DMS153 treated with DMSO at 0.1 percent for 48 hours (cell line): ENCODE measurements at regions not wholly inside any gene's neighbourhood (a gene's known extent, or its start where the extent isn't known, plus 50 kb on each side); places are given as distances from the start of the nearest gene placed in this dataset.
"Not testable (repeated sequence)": the region's sequence is repeated elsewhere in the genome, so short reads cannot be mapped to it uniquely, and the experiment has no call there.

Experiments used
- DNase-seq: peaks from one replicate; lab custom pipeline; 2025; ENCODE audit not compliant: unreplicated experiment; lab: John Stamatoyannopoulos, UW

GRCh38 chr2:53610260-53610659 lies 157.3 kb upstream of the CHAC2 start:
- DNase-seq = no peak

GRCh38 chr2:53609551-53609950 lies 158.1 kb upstream of the CHAC2 start:
- DNase-seq = no peak

GRCh38 chr2:53608293-53608692 lies 159.3 kb upstream of the CHAC2 start:
- no peak for DNase-seq

- DNase-seq = peak; percentile 39
Measured at GRCh38 chr2:53600815-53601214, 166.8 kb upstream of the CHAC2 start.

- not testable (repeated sequence) for DNase-seq
Measured at GRCh38 chr2:53586733-53587612, 180.6 kb upstream of the CHAC2 start.

GRCh38 chr2:53584986-53585385 lies 182.6 kb upstream of the CHAC2 start:
- DNase-seq = no peak

- DNase-seq = no peak
Measured at GRCh38 chr2:53583583-53583982, 184.0 kb upstream of the CHAC2 start.

- DNase-seq = no peak
Measured at GRCh38 chr2:53582556-53582955, 185.0 kb upstream of the CHAC2 start.

- DNase-seq = no peak
Measured at GRCh38 chr2:53576166-53576565, 191.4 kb upstream of the CHAC2 start.

GRCh38 chr2:53575721-53576124 lies 191.9 kb upstream of the CHAC2 start:
- DNase-seq = no peak

- no peak for DNase-seq
Measured at GRCh38 chr2:53572696-53573095, 194.9 kb upstream of the CHAC2 start.

GRCh38 chr2:53569957-53570727 lies 197.5 kb upstream of the CHAC2 start:
- no peak for DNase-seq

GRCh38 chr2:53568469-53568868 lies 199.1 kb upstream of the CHAC2 start:
- DNase-seq = no peak

- no peak for DNase-seq
Measured at GRCh38 chr2:53567073-53567472, 200.5 kb upstream of the CHAC2 start.

- no peak for DNase-seq
Measured at GRCh38 chr2:53562407-53562806, 205.2 kb upstream of the CHAC2 start.

- no peak for DNase-seq
Measured at GRCh38 chr2:53561155-53561554, 206.4 kb upstream of the CHAC2 start.

- no peak for DNase-seq
Measured at GRCh38 chr2:53559302-53559966, 208.2 kb upstream of the CHAC2 start.

- no peak for DNase-seq
Measured at GRCh38 chr2:53558867-53559266, 208.7 kb upstream of the CHAC2 start.

- no peak for DNase-seq
Measured at GRCh38 chr2:53549497-53549896, 218.1 kb upstream of the CHAC2 start.

- no peak for DNase-seq
Measured at GRCh38 chr2:53545604-53546003, 222.0 kb upstream of the CHAC2 start.

- no peak for DNase-seq
Measured at GRCh38 chr2:53544871-53545558, 222.6 kb upstream of the CHAC2 start.
